ENCODE measurements at regions not wholly inside any gene's neighbourhood (a gene's known extent, or its start where the extent isn't known, plus 50 kb on each side); places are given as distances from the start of the nearest gene placed in this dataset.
"Not testable (repeated sequence)": the region's sequence is repeated elsewhere in the genome, so short reads cannot be mapped to it uniquely, and the experiment has no call there.

GRCh38 chr2:67186326-67186725 lies 210.8 kb upstream of the ETAA1 start:
- Histone ChIP-seq H3K4me3 (ENCODE audit: control extremely low read depth in 1 of 5, extremely low read depth in 1 of 5, insufficient read depth in 1 of 5, low read depth in 2 of 5, low read length in 4 of 5) (no peak overlapping the region), H2AFZ (ENCODE audit: insufficient read depth, low read depth, low read length, poor library complexity, severe bottlenecking) (no peak overlapping the region), H3K9ac (ENCODE audit: low read length) (no peak overlapping the region), H3K36me3 (replicated peaks in 1 of 2; ENCODE audit: control extremely low read depth in 1 of 2, control insufficient read depth in 1 of 2, extremely low read depth in 1 of 2, insufficient read depth in 2 of 2, low read length in 1 of 2) (no peaks in the 10 kb centered on the region), H3K79me2 (ENCODE audit: control insufficient read depth, insufficient read depth, low read length) (no peaks in the 10 kb centered on the region), H3K4me2 (replicated peaks; ENCODE audit: low read depth, low read length, poor library complexity, severe bottlenecking) (no peak overlapping the region), H3K4me1 (ENCODE audit: control insufficient read depth in 2 of 2, insufficient read depth in 2 of 2, low read length in 2 of 2) (no peaks in the 10 kb centered on the region), H3K9me3 (ENCODE audit: control extremely low read depth in 1 of 3, control insufficient read depth in 2 of 3, insufficient read depth in 1 of 3, low read length in 2 of 3) (no peaks in the 10 kb centered on the region), H3K27ac (ENCODE audit: low read length in 2 of 2) (no peak overlapping the region), H3K27me3 (replicated peaks in 1 of 4; ENCODE audit: control extremely low read depth in 1 of 4, control insufficient read depth in 3 of 4, insufficient read depth in 4 of 4, low read length in 3 of 4) (no peaks in the 10 kb centered on the region), H4K20me1 (ENCODE audit: control insufficient read depth, insufficient read depth, low read length, poor library complexity, severe bottlenecking) (no peaks in the 10 kb centered on the region)
- intact Hi-C loops (cut with micrococcal nuclease) = no loop called here
- Mint-ChIP-seq H3K4me1 (no peaks in the 10 kb centered on the region), H3K27ac (no peak overlapping the region), H3K27me3 (no peaks in the 10 kb centered on the region), H3K4me3 (no peak overlapping the region), H3K9me3 (ENCODE audit: insufficient read depth) (no peaks in the 10 kb centered on the region)
- ChIA-PET POLR2A (no interaction called here), CTCF (no interaction called here)
- DNase-seq (no peak), ATAC-seq (ENCODE audit: low read depth) (no peak)
- TF ChIP-seq, protein P1, sequence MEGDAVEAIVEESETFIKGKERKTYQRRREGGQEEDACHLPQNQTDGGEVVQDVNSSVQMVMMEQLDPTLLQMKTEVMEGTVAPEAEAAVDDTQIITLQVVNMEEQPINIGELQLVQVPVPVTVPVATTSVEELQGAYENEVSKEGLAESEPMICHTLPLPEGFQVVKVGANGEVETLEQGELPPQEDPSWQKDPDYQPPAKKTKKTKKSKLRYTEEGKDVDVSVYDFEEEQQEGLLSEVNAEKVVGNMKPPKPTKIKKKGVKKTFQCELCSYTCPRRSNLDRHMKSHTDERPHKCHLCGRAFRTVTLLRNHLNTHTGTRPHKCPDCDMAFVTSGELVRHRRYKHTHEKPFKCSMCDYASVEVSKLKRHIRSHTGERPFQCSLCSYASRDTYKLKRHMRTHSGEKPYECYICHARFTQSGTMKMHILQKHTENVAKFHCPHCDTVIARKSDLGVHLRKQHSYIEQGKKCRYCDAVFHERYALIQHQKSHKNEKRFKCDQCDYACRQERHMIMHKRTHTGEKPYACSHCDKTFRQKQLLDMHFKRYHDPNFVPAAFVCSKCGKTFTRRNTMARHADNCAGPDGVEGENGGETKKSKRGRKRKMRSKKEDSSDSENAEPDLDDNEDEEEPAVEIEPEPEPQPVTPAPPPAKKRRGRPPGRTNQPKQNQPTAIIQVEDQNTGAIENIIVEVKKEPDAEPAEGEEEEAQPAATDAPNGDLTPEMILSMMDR (IDR thresholded peaks at IDR 0.05) = no peak
- TF ChIP-seq EZH2 (IDR thresholded peaks at IDR 0.05; ENCODE audit: borderline replicate concordance, insufficient read depth, low read depth, low read length, poor library complexity, severe bottlenecking) = no peak
- 93% methylated on average over 1 of the region's 3 CpGs for WGBS (ENCODE audit: insufficient coverage)

GRCh38 chr2:67186871-67187270 lies 210.3 kb upstream of the ETAA1 start:
- DNase-seq (no peak), ATAC-seq (ENCODE audit: low read depth) (no peak)
- no peak overlapping the region for H3K4me2 ChIP-seq (replicated peaks; ENCODE audit: low read depth, low read length, poor library complexity, severe bottlenecking)
- H3K9ac ChIP-seq (ENCODE audit: low read length) = no peak overlapping the region
- H3K9me3 Mint-ChIP-seq (ENCODE audit: insufficient read depth) = no peaks in the 10 kb centered on the region
- H3K4me1 Mint-ChIP-seq = no peaks in the 10 kb centered on the region
- ChIA-PET POLR2A (no interaction called here), CTCF (no interaction called here)
- no peaks in the 10 kb centered on the region for H3K36me3 ChIP-seq (replicated peaks in 1 of 2; ENCODE audit: control extremely low read depth in 1 of 2, control insufficient read depth in 1 of 2, extremely low read depth in 1 of 2, insufficient read depth in 2 of 2, low read length in 1 of 2)
- no peaks in the 10 kb centered on the region for H3K4me1 ChIP-seq (ENCODE audit: control insufficient read depth in 2 of 2, insufficient read depth in 2 of 2, low read length in 2 of 2)
- no peak overlapping the region for H2AFZ ChIP-seq (ENCODE audit: insufficient read depth, low read depth, low read length, poor library complexity, severe bottlenecking)
- no peak overlapping the region for H3K4me3 Mint-ChIP-seq
- no peaks in the 10 kb centered on the region for H3K9me3 ChIP-seq (ENCODE audit: control extremely low read depth in 1 of 3, control insufficient read depth in 2 of 3, insufficient read depth in 1 of 3, low read length in 2 of 3)
- H3K27ac ChIP-seq (ENCODE audit: low read length in 2 of 2) = no peak overlapping the region
- no peak overlapping the region for H3K4me3 ChIP-seq (ENCODE audit: control extremely low read depth in 1 of 5, extremely low read depth in 1 of 5, insufficient read depth in 1 of 5, low read depth in 2 of 5, low read length in 4 of 5)
- H3K27me3 Mint-ChIP-seq = no peaks in the 10 kb centered on the region
- intact Hi-C loops (cut with micrococcal nuclease) = no loop called here
- no peak overlapping the region for H3K27ac Mint-ChIP-seq
- no peaks in the 10 kb centered on the region for H3K27me3 ChIP-seq (replicated peaks in 1 of 4; ENCODE audit: control extremely low read depth in 1 of 4, control insufficient read depth in 3 of 4, insufficient read depth in 4 of 4, low read length in 3 of 4)
- whole genome bisulfite sequencing (ENCODE audit: insufficient coverage) = 87% methylated on average over 2 of the region's 4 CpGs
- TF ChIP-seq, protein P1 (IDR thresholded peaks at IDR 0.05) = no peak
- no peak for TF ChIP-seq EZH2 (IDR thresholded peaks at IDR 0.05; ENCODE audit: borderline replicate concordance, insufficient read depth, low read depth, low read length, poor library complexity, severe bottlenecking)
- no peaks in the 10 kb centered on the region for H3K79me2 ChIP-seq (ENCODE audit: control insufficient read depth, insufficient read depth, low read length)
- no peaks in the 10 kb centered on the region for H4K20me1 ChIP-seq (ENCODE audit: control insufficient read depth, insufficient read depth, low read length, poor library complexity, severe bottlenecking)

GRCh38 chr2:67195327-67195726 lies 201.8 kb upstream of the ETAA1 start:
- H4K20me1 ChIP-seq (ENCODE audit: control insufficient read depth, insufficient read depth, low read length, poor library complexity, severe bottlenecking); DNase-seq; ATAC-seq (ENCODE audit: low read depth); H3K4me2 ChIP-seq (replicated peaks; ENCODE audit: low read depth, low read length, poor library complexity, severe bottlenecking); H3K4me1 Mint-ChIP-seq; H3K4me3 ChIP-seq (ENCODE audit: control extremely low read depth in 1 of 5, extremely low read depth in 1 of 5, insufficient read depth in 1 of 5, low read depth in 2 of 5, low read length in 4 of 5); H3K27me3 ChIP-seq (replicated peaks in 1 of 4; ENCODE audit: control extremely low read depth in 1 of 4, control insufficient read depth in 3 of 4, insufficient read depth in 4 of 4, low read length in 3 of 4); intact Hi-C loops (cut with micrococcal nuclease); H3K27me3 Mint-ChIP-seq; H3K9ac ChIP-seq (ENCODE audit: low read length); POLR2A ChIA-PET; H2AFZ ChIP-seq (ENCODE audit: insufficient read depth, low read depth, low read length, poor library complexity, severe bottlenecking); H3K27ac ChIP-seq (ENCODE audit: low read length in 2 of 2); H3K36me3 ChIP-seq (replicated peaks in 1 of 2; ENCODE audit: control extremely low read depth in 1 of 2, control insufficient read depth in 1 of 2, extremely low read depth in 1 of 2, insufficient read depth in 2 of 2, low read length in 1 of 2); H3K9me3 ChIP-seq (ENCODE audit: control extremely low read depth in 1 of 3, control insufficient read depth in 2 of 3, insufficient read depth in 1 of 3, low read length in 2 of 3); H3K9me3 Mint-ChIP-seq (ENCODE audit: insufficient read depth); H3K79me2 ChIP-seq (ENCODE audit: control insufficient read depth, insufficient read depth, low read length); H3K4me3 Mint-ChIP-seq; H3K27ac Mint-ChIP-seq; H3K4me1 ChIP-seq (ENCODE audit: control insufficient read depth in 2 of 2, insufficient read depth in 2 of 2, low read length in 2 of 2); CTCF ChIA-PET: not testable (repeated sequence)
- WGBS (ENCODE audit: insufficient coverage) = 82% methylated on average over 8 of the region's 8 CpGs
